Activated CD4-positive, alpha-beta memory T cell treated with anti-CD3 and anti-CD28 coated beads for 36 hours (primary cell): ENCODE measurements at regions not wholly inside any gene's neighbourhood (a gene's known extent, or its start where the extent isn't known, plus 50 kb on each side); places are given as distances from the start of the nearest gene placed in this dataset.
"Not testable (repeated sequence)": the region's sequence is repeated elsewhere in the genome, so short reads cannot be mapped to it uniquely, and the experiment has no call there.

Experiments used
- CTCF ChIA-PET: fragments of 350-600 bp; sonication (Branson Sonifier 250); formaldehyde crosslinking; loops from one replicate; lab custom pipeline; 2021; ENCODE audit warnings: antibody characterized with exemption, inconsistent platforms; lab: Charles Lee
- POLR2A ChIA-PET: fragments of 350-600 bp; sonication (Branson Sonifier 250); formaldehyde crosslinking; loops from one replicate; lab custom pipeline; 2021; ENCODE audit warnings: antibody characterized with exemption; lab: Charles Lee
- DNase-seq: peaks from one replicate; pipeline ENCODE4 v3.0.0-alpha.2; 2020
- H3K27ac Mint-ChIP-seq: one replicate; pipeline ENCODE4 v1.8.0; 2021; ENCODE audit warnings: mixed read lengths
- H3K27me3 Mint-ChIP-seq: one replicate; pipeline ENCODE4 v1.8.0; 2021; ENCODE audit warnings: mixed read lengths
- H3K36me3 Mint-ChIP-seq: one replicate; pipeline ENCODE4 v1.8.0; 2021; ENCODE audit warnings: mixed read lengths
- H3K4me1 Mint-ChIP-seq: one replicate; pipeline ENCODE4 v1.8.0; 2021; ENCODE audit warnings: low read depth, mixed read lengths
- H3K4me3 Mint-ChIP-seq: one replicate; pipeline ENCODE4 v1.8.0; 2021; ENCODE audit warnings: mild to moderate bottlenecking, mixed read lengths
- H3K9me3 Mint-ChIP-seq: one replicate; pipeline ENCODE4 v1.8.0; 2021; ENCODE audit warnings: mixed read lengths
- intact Hi-C: fragments of 100-400 bp; cut with micrococcal nuclease; formaldehyde crosslinking; loops from one replicate; pipeline ENCODE4 v1.15.1; 2023

DNA sequence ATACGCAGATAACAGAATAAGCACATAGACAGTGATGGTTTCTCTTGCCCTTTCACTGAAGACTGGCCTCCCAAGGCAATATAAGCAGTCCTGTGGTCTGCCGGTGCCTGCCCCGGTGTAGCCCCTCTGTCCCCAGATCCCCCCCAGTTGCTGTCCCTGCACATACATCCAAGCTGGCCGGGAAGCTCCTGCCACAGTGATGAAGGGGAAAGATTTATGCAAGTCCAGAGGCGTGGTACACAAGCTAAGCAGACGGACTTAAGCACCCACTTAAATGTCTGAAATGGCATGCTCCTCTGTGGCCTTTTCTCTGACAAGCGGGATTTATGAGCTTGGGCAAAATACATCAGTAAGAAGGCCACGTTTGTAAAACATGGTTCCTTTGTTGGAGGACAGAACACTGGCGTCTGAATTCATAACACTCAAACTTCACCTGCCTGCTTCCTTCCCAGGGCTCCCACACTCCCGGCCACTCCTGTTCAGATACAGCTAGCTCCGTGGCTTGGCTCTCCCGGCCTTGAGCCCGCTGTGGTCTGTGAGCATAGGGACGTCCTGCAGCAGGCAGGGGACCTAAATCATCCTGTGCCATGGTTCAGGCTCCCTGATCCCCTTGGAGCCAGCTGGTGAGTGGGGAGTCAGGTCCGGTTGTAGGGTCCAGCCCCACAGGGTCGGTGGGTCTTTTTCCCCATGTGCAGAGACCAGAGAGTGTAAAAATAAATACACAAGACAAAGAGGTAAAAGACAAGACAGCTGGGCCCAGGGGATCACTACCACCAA is 61.7 kb upstream of the PPP2R2D start:
- DNase-seq: no peak
- H3K4me1 Mint-ChIP-seq: no peaks in the 10 kb centered on the region
- peaks cover 2% of the 10 kb centered on the region for H3K9me3 Mint-ChIP-seq
- intact Hi-C loops: no loop called here
- no peak overlapping the region for H3K27ac Mint-ChIP-seq
- H3K36me3 Mint-ChIP-seq: no peaks in the 10 kb centered on the region
- ChIA-PET POLR2A (no interaction called here), CTCF (no interaction called here)
- no peak overlapping the region for H3K4me3 Mint-ChIP-seq
- peaks cover 2% of the 10 kb centered on the region for H3K27me3 Mint-ChIP-seq

GRCh38 chr10:131839880-131840787 is 60.7 kb upstream of the PPP2R2D start:
- H3K9me3 Mint-ChIP-seq, CTCF ChIA-PET, POLR2A ChIA-PET, H3K4me1 Mint-ChIP-seq, H3K4me3 Mint-ChIP-seq, H3K27ac Mint-ChIP-seq, H3K27me3 Mint-ChIP-seq, H3K36me3 Mint-ChIP-seq, intact Hi-C loops: not testable (repeated sequence)
- DNase-seq: peak; percentile 9

GRCh38 chr10:131840788-131841118 is 60.1 kb upstream of the PPP2R2D start:
- ChIA-PET POLR2A (no interaction called here), CTCF (no interaction called here)
- Mint-ChIP-seq H3K9me3 (no peaks in the 10 kb centered on the region), H3K4me3 (no peak overlapping the region), H3K27ac (no peak overlapping the region), H3K4me1 (no peaks in the 10 kb centered on the region), H3K27me3 (no peaks in the 10 kb centered on the region), H3K36me3 (no peaks in the 10 kb centered on the region)
- intact Hi-C loops: no loop called here
- DNase-seq: no peak

- H3K36me3 Mint-ChIP-seq: no peaks in the 10 kb centered on the region
- no peak overlapping the region for H3K27ac Mint-ChIP-seq
- intact Hi-C loops: no loop called here
- peaks cover 2% of the 10 kb centered on the region for H3K27me3 Mint-ChIP-seq
- ChIA-PET POLR2A (no interaction called here), CTCF (no interaction called here)
- no peaks in the 10 kb centered on the region for H3K4me1 Mint-ChIP-seq
- DNase-seq: peak; percentile 6
- no peaks in the 10 kb centered on the region for H3K9me3 Mint-ChIP-seq
- no peak overlapping the region for H3K4me3 Mint-ChIP-seq
These were observed 59.6 kb upstream of the PPP2R2D start for GRCh38 chr10:131841131-131841660.

DNA sequence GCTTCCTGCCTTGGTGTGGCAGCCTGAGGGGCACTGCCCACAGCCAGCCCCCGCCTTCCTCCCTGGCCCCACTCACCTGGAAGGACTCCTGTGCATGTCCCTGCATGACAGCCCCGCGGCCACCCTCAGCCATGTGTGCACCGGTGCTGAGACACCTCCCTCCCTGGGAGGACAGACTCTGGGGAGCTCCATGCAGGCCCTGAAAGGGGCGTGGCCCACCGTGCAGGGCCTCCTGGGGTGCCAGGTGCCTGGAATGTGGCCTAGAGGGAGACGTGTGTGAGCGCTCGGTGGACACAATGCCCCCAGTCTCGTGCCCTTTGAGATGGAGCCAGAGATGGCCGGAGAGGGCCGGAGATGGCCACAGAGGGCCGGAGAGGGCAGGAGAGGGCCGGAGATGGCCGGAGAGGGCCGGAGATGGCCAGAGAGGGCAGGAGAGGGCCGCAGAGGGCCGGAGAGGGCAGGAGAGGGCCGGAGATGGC is 59.1 kb upstream of the PPP2R2D start:
- H3K36me3 Mint-ChIP-seq: no peaks in the 10 kb centered on the region
- no peak for DNase-seq
- no peaks in the 10 kb centered on the region for H3K4me1 Mint-ChIP-seq
- POLR2A ChIA-PET: no interaction called here
- H3K27ac Mint-ChIP-seq: no peak overlapping the region
- no peaks in the 10 kb centered on the region for H3K9me3 Mint-ChIP-seq
- CTCF ChIA-PET: no interaction called here
- H3K4me3 Mint-ChIP-seq: no peak overlapping the region
- H3K27me3 Mint-ChIP-seq: peaks cover 2% of the 10 kb centered on the region
- intact Hi-C loops: no loop called here

DNA sequence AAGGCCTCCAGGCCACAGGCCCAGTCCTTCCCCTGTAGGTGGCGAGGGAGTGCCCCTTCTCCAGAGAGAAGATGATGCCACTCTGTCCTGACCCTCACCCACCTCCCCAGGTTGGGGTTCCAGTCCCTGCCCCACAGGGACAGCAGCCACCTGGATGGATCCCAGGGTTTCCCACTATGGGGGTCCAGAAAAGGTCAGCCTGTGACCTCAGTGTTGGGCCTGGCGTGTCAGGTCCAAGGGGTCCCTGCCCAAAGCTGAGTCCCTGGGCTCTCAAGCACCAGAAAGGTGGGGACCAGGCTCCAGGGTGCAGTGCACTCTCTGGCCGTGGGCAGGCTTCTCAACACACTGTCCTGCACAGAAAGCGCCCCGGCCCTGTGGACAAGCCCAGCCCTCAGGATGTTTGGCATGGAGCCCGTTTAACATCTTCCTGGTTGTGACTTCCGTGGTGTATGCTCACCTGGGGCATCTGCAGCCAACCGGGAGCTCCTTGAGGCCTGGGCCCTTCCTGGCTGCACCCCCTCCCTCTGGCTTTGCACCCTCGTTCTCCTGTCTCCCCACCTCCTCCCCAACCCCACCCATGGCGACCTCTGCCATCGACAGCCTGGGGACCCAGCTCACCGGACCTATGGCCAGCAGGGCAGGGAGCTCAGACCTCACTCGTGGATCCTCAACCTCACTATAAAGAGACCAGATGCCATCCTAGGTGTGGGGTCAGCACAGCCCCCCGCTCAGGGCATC is 58.3 kb upstream of the PPP2R2D start:
- H3K4me1 Mint-ChIP-seq: no peaks in the 10 kb centered on the region
- no peak overlapping the region for H3K4me3 Mint-ChIP-seq
- POLR2A ChIA-PET: no interaction called here
- DNase-seq: no peak
- CTCF ChIA-PET: no interaction called here
- no peak overlapping the region for H3K27ac Mint-ChIP-seq
- intact Hi-C loops: no loop called here
- H3K9me3 Mint-ChIP-seq: no peaks in the 10 kb centered on the region
- H3K36me3 Mint-ChIP-seq: no peaks in the 10 kb centered on the region
- peaks cover 2% of the 10 kb centered on the region for H3K27me3 Mint-ChIP-seq

- DNase-seq: no peak
- intact Hi-C loops: no loop called here
- no peaks in the 10 kb centered on the region for H3K4me1 Mint-ChIP-seq
- H3K27ac Mint-ChIP-seq: no peak overlapping the region
- H3K9me3 Mint-ChIP-seq: no peaks in the 10 kb centered on the region
- no peak overlapping the region for H3K4me3 Mint-ChIP-seq
- peaks cover 2% of the 10 kb centered on the region for H3K27me3 Mint-ChIP-seq
- no peaks in the 10 kb centered on the region for H3K36me3 Mint-ChIP-seq
- CTCF ChIA-PET: no interaction called here
- POLR2A ChIA-PET: no interaction called here
These were observed 57.7 kb upstream of the PPP2R2D start for GRCh38 chr10:131843089-131843595.

DNA sequence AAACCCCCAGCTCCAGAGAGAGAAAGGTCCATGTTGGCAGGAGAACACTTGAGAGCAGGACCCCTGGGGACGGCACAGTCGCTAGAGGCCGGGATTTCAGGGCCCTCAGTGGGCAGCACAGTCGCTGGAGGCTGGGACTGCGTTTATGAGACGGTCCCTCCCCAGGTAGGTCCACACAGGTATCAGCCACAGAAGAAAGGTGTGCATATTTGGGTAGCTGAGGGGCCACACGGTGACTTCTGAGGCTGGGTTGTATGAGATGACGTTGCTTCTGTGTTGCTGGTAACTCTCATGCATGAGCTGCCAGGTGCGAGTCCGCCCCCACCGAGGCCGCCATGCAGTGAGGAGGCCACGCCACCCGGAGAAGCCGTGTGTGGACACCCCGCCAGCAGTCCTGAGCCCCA is 56.9 kb upstream of the PPP2R2D start:
- DNase-seq: no peak
- Mint-ChIP-seq H3K4me1 (no peaks in the 10 kb centered on the region), H3K4me3 (no peak overlapping the region), H3K36me3 (no peaks in the 10 kb centered on the region), H3K9me3 (no peaks in the 10 kb centered on the region), H3K27ac (no peak overlapping the region), H3K27me3 (peaks cover 2% of the 10 kb centered on the region)
- intact Hi-C loops: no loop called here
- ChIA-PET CTCF (no interaction called here), POLR2A (no interaction called here)

- intact Hi-C loops: no loop called here
- no peak overlapping the region for H3K27ac Mint-ChIP-seq
- POLR2A ChIA-PET: no interaction called here
- no peaks in the 10 kb centered on the region for H3K9me3 Mint-ChIP-seq
- DNase-seq: no peak
- CTCF ChIA-PET: no interaction called here
- H3K4me1 Mint-ChIP-seq: no peaks in the 10 kb centered on the region
- H3K4me3 Mint-ChIP-seq: no peak overlapping the region
- H3K27me3 Mint-ChIP-seq: peaks cover 2% of the 10 kb centered on the region
- no peaks in the 10 kb centered on the region for H3K36me3 Mint-ChIP-seq
These were observed 56.2 kb upstream of the PPP2R2D start for GRCh38 chr10:131844529-131845084.

- H3K27ac Mint-ChIP-seq: no peak overlapping the region
- intact Hi-C loops: no loop called here
- ChIA-PET CTCF (no interaction called here), POLR2A (no interaction called here)
- H3K36me3 Mint-ChIP-seq: no peaks in the 10 kb centered on the region
- no peak for DNase-seq
- no peaks in the 10 kb centered on the region for H3K4me1 Mint-ChIP-seq
- H3K9me3 Mint-ChIP-seq: no peaks in the 10 kb centered on the region
- no peak overlapping the region for H3K4me3 Mint-ChIP-seq
- H3K27me3 Mint-ChIP-seq: peaks cover 2% of the 10 kb centered on the region
These were observed 55.1 kb upstream of the PPP2R2D start for GRCh38 chr10:131845505-131846239.

- Mint-ChIP-seq H3K27me3 (peaks cover 2% of the 10 kb centered on the region), H3K4me1 (no peaks in the 10 kb centered on the region), H3K27ac (no peak overlapping the region), H3K9me3 (no peaks in the 10 kb centered on the region), H3K36me3 (no peaks in the 10 kb centered on the region), H3K4me3 (no peak overlapping the region)
- ChIA-PET POLR2A (no interaction called here), CTCF (no interaction called here)
- intact Hi-C loops: no loop called here
- DNase-seq: no peak
These were observed 54.3 kb upstream of the PPP2R2D start for GRCh38 chr10:131846240-131847101.
